NCI-H146 treated with DMSO at 0.1 percent for 48 hours (cell line): ENCODE measurements at regions not wholly inside any gene's neighbourhood (a gene's known extent, or its start where the extent isn't known, plus 50 kb on each side); places are given as distances from the start of the nearest gene placed in this dataset.

Source experiments
- DNase-seq: peaks from one replicate; lab custom pipeline; 2025; ENCODE audit not compliant: unreplicated experiment; lab: John Stamatoyannopoulos, UW

DNA sequence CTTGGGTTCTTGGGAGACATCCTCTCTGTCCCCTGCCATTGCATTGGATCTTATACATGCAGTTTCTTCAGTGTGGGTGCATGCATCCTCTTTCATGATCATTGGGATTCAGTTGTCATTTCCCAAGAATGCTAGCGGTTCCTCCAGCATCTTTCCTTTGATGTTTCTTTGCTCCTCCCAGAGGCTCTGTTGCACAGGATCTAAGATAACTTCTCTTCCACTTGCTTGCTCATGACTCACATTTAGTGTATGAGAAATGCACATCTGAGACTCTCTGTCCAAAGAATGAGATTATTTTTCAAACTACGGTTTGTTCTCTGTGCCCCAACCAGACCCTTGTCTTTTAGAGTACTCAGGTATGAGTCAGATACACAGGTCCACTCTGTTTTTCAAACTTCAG, 197.1 kb downstream of the NDFIP2 start:
- DNase-seq: no peak

DNA sequence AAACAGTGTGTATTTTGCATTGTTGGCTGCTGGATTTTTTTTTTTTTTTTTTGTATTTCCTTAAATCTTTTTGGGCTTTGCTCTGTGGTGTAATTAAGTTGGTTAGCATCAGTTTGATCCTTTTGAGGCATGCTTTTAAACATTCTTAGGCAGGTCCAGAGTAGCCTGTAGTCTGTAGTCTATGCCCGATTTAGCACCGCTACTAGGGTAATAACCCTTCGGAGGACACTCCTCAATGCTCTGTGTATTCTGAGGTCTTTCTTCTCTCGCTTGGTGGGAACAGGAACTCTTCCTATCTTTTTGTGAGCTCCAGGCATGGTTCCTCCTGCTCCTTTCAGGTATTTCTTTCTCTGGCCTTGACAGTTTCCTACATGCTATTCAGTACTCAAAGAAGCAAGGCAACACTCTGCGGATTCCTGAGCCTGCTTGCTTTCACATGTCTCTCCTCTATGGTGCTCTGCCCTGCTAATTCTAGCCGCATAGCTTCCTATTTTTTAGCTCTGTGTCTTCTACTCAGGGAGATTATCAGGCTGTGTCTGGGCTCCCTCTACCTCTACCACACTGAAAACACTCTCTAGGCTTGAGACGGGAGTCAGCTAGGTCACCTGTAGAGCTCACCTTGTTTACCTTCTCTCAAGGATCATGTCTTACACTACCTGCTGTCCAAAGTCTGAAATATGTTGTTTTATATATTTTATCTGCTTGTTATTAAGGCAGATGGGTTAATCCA, 195.1 kb downstream of the NDFIP2 start:
- no peak for DNase-seq

DNA sequence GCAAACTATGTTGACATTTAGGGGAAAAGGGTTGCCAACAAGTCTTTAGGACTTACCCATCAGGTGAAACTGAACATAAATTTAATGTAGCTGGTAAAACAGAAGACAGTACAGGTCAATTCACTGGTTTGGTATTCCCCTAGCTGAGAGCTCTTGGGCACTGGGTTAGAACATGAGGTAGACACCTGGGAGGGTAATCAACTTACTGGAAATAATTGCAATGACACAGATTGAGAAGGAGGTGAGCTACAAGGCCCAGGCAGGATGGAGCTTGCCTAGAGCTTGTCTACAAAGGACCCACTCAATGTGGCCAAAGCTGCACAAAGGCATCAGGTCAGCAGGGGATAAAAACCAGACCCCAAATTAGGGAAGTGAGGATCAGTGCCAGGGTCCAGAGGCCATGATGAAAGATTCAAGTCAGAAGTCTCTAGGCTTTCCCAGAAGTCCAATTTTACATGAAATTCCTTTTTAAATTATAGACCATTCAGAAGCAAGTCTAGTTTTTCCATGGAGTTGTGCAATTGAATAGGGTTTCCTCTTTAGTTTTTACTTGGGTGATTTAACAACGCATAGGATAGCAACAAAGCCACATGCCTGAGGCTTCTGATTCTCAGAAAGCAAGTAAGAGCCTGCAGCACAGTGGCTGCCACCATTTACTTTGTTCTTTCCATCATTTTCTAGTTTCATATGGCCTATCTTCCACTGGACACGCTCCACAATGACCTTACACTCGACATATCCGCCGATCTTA, 194.0 kb downstream of the NDFIP2 start:
- DNase-seq: no peak

DNA sequence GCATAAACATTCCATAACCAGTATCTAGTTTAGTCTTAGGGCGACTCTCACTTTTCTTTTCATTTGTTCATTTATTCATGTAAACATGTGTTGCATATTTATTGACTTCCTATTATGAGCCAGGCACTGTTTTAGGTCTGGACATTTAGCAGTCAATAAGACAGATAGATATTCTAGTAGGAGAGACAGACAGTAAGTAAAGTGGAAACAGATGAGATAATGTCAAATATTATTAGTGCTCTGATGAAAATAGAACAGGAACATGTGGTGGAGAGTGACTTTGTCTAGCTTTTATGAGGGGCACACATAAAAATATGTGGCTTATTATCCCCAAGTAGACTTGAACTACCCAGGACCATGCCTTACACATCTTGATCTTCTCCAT, 193.0 kb downstream of the NDFIP2 start:
- DNase-seq: no peak

DNA sequence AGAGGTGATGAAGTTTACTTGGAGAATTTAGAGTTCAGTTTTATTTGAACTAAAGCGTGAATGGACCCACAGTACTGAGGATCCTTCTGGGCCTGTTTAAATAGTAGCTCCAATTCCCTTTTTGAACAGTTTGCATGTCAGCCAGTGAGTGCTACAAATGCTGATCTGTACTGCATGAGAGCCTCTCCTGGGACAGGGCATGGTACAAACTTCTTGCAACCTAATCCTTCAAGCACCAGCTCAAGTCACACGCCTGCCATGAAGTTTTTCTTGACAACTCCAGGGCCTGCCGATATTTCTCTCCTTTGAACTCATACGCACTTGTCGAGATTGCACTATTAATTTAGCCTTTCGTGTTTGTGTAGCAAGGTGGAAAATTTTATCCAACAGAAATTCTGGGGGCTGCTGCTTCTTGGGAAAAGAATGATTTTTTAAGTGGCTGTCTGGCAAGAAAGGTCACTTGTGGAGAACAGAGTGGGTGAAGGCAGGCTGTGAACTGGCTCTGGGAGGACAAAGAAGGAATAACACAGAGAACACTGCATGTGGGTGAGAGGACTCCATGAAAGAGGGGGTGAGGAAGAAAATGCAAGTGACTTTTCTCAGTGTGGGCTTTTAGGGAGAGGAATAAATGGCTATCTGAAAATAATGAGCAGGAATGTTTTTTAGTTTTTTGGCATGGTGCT, 192.5 kb downstream of the NDFIP2 start:
- no peak for DNase-seq

DNA sequence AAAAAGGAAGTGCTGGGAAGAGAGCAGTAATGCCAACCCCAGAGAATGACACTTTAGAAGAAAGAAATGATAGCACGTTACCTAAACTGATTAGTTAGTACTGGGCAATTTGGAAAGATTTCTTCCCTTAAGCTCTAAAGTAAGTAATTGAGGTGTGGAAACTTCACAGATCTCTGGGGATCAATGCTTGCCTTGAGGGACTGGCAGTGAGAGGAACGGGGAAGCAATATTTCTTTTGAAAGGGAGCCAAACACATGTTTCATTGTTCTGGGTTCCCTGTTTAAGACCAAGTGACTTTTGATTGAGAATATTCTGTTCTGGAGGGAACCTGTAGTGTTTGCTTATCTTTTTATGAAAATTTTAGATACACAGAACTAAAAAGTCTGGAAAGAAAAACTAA, 190.5 kb downstream of the NDFIP2 start:
- no peak for DNase-seq

DNA sequence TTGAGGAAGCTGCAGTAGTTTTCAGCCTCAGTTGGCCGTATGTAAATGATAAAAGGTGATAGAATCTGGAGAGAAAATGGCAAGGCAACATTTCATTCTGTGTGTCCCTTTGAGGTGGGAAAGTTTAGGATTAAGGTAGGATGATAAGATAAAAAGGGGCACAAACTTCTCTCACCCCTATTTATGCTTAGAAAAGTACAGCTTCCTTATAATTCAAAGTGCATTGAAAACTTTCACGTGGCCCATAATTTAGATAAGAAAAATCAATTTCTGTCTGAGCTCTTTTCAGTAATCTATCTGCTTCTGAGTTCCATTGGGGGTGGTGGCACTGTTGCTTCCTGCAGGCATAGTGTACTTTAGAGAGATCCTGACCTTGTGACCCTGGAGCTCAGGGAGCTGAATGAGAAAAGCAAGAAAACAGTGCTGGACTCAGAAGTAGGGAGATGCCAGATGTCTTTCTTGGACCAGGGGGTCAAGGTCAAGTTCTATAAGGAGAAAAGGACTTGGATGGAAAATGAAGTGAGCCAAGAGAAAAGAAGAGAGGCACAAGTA, 187.3 kb downstream of the NDFIP2 start:
- no peak for DNase-seq

DNA sequence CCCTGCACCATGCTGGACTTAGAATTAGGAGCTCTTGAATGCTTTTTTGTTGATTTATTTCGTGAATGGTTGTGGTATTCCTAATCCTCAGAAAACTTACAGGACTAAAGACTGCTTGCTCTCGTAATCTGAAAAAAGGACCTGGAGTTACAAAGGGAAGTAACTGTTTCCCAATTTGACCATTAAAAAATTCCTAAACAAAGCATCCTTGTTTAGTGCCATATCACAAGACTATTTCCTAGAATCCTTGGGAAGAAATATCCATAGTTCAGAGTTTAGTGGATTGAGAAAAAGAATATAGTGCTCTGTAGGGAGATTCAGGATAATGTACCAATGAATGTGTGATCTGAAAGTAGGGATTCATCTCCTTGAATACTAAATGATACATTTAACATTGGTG, 186.8 kb downstream of the NDFIP2 start:
- no peak for DNase-seq

DNA sequence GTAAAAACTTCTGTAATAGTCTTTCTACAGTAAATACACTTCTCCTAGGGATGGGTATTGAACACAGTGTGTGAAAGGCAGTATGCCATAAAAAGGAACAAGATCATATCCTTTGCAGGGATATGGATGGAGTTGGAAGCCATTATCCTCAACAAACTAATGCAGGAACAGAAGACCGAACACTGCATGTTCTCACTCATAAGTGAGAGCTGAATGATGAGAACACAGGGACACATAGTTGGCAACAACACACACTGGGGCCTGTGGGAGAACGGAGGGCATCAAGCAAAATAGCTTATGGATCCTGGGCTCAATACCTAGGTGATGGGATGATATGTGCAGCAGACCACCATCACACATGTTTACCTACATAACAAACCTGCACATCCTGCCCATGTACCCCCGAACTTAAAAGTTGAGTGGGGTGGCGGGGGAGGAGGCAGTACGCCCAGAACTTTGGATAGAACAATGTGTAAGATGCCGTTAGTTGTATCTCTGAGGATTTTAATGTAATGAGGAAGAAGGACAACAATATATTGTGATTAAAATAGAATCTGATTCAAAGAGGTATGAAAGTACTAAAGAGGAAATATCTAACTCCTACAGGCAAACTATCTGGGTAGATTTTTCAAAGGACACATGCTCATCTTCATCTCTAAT, 183.2 kb downstream of the NDFIP2 start:
- DNase-seq: no peak

DNA sequence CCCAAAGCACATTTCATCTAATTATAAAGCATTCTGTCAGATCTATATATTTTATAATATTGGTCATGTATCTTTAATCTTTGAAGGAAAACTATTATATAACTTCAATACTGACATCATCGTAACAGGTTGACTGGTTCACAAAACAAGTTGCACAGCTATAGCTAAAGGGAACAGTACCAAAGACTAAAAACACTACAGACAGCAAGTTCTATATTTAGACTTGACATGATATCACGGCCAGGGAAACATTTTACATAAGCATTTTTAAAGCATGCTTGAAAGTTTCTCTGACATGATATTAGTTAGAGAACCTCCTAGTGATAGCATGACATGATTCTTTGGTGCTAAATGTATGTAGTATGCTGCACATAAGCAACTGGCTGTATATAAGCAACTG, 182.5 kb downstream of the NDFIP2 start:
- no peak for DNase-seq

DNA sequence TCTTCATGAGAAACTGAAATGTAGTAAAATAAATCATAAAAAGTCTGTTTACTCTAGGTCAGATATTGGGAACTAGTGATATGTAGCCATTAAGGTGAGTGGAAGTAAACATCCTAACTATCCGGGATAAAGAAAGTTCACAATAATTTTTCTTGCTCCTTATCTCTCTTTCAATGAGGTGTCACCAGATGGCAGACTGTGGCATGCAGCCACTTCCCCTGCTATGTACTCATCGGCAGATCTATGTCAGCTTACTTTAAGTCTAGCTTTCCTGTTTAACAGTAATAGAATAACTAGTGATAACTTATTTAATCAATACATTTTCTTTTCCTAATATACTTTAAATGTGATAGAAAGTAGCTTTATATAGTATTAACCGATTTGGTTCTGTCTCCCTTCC, 181.9 kb downstream of the NDFIP2 start:
- no peak for DNase-seq

DNA sequence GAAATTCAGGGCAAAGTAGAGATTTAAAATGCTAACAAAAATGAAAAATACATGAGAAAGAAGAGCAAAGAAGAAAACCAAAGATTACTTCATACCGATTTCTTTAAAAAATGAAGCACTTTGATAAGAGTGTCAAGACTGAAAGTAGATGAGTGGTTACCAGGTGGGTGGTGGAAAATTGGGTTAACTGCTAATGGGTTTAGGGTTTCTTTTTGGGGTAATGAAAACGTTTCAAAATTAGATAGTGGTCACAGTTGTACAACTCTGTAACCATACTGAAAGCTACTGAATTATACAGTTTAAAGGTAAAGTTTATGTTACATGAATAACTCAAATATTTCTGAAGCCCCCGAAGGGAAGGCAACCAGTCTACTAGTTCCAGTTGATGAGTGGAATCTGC, 179.4 kb downstream of the NDFIP2 start:
- DNase-seq: no peak

DNA sequence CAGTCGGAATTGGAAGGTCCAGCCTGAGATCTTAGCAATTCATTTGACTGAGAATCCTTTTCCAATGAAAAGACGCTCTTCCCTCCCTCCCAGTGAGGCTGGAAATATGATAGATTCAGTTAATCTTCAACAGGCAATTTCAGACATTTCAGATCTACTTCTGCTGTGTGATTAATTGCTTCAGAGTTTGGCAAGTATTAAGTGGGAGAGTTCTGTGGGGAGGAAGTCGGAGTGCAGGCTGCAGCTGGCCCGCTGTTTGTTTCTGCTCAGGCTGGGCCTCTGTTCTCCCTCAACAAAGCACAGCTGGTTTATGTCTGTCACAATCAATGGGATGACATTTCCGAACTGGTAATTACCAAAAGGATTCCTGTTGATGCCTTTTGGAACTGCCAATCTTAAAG, 178.2 kb downstream of the NDFIP2 start:
- DNase-seq: peak; percentile 28

DNA sequence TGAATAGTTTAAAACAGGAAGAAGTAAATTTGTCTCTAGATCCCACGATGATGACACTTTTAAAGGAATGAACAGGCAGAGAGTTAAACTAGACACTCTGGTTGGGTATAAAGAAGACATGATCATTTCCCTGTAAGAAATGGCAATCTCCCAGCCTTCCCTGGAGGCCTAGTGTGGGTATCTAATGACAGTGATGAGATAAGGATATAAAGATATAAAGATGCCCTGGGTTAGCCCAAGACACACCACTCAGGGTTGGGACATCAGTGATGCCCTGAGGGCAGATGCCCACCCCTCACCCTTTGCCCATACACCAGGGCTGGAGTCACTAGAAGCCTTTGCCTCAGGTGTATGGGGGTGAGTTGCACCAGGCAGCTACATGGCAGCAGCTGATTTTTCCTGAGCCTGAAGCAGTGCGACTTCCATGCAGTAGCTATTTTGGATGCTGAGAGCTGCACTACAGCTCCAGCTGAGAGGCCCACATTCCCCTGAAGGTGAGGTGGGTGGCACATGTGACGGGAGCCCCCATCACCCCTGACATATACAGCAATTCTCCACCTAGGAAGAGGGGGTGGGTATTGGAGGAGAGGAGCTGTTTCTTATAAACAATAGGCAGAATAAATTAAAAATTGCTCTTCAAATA, 177.5 kb downstream of the NDFIP2 start:
- no peak for DNase-seq

DNA sequence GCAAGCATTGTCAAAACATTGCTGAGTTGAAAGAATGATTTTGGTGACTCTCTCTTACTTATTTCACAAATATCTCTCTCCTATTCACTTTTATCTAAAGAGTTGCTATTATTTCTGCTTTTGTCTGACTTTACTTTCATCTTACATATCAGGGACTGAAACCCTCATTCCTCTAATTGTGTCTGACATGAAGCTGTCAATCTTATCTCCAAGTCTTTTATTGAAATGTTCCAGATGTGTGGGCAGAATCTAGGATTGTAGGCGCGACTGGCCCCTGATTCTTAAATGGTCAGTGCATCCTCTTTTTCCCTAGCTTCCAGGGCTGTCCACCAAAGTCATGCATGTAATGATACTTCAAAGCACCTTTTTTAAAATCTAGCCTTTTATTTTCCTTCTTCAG, 174.6 kb downstream of the NDFIP2 start:
- DNase-seq: no peak

DNA sequence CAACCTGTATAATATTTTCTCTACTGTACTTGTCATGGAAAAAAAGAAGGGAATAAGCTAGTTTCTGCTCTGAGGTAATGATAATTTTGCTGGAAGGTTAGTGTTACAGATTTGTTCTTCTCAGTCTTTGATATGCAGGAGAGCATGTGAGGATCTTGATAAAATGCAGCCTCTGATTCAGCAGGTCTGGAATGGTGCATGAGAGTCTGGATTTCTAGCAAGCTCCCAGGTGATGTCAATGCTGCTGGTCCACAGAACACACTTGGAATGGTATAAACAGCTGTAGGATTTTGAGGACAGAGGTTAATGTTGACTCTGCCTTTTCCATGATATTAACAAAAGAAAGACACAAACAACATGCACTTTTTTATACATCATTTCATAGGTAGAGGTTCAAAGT, 173.6 kb downstream of the NDFIP2 start:
- DNase-seq: no peak

DNA sequence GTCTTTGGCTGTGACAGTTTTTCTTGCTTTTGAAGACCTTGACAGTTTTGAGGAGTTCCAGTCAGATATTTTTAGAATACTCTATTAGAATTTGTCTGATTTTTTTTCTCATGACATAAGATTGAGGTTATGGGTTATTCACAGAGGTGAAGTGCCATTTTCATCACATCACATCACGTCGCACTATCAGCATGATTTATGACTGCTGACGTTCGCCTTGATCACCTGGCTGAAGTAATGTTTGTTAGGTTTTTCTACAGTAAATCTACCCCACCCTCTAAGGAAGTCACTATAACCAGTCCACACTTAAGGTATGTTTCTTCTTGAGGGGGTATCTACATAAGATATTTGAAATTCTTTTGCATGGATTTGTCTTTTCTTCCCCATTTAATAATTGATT, 169.7 kb downstream of the NDFIP2 start:
- no peak for DNase-seq

DNA sequence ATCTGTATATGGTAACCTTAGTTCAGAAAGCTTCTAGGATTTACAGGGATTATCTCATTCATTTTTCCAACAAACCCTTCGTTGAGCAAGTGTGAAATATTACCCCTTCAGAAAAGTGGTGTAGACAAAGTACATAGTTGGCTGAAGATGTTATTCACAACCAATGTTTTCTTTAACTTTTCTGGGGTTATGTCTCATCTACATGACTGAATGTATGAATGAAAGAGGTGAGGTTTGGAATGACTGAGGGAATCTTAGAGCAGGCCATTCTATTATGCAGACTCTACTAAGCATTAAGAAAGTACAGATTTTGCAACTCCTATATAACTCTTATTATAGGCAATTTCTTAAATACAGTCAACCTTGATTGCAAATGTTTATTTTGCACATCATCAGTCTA, 167.2 kb downstream of the NDFIP2 start:
- DNase-seq: no peak

DNA sequence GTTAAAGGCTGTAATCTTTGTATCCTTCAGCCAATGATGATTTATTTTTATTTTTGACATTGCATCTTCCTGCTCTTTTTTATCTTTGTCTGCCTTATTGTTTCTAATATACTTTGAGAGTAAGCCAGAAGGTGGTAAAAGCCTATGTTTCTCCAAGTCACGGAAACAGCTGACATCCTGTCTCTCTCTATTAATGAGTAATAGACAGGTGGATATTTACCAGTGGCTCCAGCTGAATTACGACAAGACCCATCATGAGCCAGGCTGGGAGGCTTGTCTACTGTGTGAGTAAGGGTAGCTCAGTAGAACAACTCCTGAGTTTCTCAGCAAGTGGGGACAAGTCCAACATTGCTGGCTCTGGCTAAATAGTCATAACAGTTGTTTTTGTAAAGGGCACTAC, 166.6 kb downstream of the NDFIP2 start:
- peak; percentile 62 for DNase-seq

DNA sequence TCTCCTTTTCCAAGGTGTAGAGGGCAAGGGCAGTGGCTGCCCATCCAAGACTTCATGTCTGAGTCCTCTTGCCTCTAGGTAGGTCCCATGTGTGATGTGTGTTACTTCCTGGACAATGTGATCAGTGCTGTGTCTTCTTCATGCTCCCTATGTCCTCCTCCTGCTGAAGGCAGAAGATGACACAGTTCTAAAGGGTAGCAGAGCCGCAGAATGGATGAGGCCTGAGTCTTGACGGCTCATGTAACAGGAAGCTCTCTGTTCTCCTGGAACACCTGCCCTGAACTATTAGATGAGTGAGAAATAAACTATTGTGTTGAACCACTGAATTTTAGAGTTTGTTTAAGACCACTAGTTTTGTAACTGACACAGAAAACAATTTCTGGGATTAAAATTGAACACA, 165.9 kb downstream of the NDFIP2 start:
- DNase-seq: no peak

DNA sequence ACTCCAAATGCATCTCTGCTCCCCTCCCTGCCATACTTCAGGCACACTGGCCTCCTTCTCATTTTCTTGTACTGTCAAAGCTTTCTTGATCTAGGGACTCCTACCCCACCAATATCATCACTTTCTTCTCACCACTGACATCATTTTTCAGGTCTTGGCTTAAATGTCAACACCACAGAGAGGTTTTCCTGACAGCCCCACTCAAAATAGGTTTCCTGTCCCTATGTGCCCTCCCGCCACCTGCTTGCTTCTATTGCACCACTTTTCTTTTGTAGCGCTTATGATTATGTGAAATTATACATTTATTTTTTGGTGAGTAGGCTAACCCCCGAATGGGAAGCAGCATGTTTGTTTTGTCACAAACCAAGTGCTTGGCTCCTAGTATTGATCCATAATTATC, 164.6 kb downstream of the NDFIP2 start:
- peak; percentile 68 for DNase-seq
